HFFc6 (cell line): ENCODE measurements at regions not wholly inside any gene's neighbourhood (a gene's known extent, or its start where the extent isn't known, plus 50 kb on each side); places are given as distances from the start of the nearest gene placed in this dataset.

Experiments used
- DNase-seq: peaks from one replicate; pipeline ENCODE4 v3.0.0-alpha.2; 2018
- H3K27ac Mint-ChIP-seq: 2 replicates; pipeline ENCODE4 v1.8.0; 2020; ENCODE audit warnings: mild to moderate bottlenecking, mixed read lengths
- H3K27me3 Mint-ChIP-seq: 2 replicates; pipeline ENCODE4 v1.8.0; 2021; ENCODE audit warnings: mild to moderate bottlenecking, moderate library complexity, mixed read lengths; ENCODE audit not compliant: insufficient read depth
- H3K36me3 Mint-ChIP-seq: 2 replicates; pipeline ENCODE4 v1.8.0; 2021; ENCODE audit warnings: low read depth, mixed read lengths
- H3K4me1 Mint-ChIP-seq: 2 replicates; pipeline ENCODE4 v1.8.0; 2020; ENCODE audit warnings: low read depth, mixed read lengths
- H3K4me3 Mint-ChIP-seq: 2 replicates; pipeline ENCODE4 v1.8.0; 2020; ENCODE audit warnings: mild to moderate bottlenecking, moderate library complexity, mixed read lengths
- H3K9me3 Mint-ChIP-seq: 2 replicates; pipeline ENCODE4 v1.8.0; 2020; ENCODE audit warnings: mild to moderate bottlenecking, mixed read lengths
- CTCF ChIP-seq: fragments of 200-600 bp; sonication (generic); IDR thresholded peaks from 2 replicates; pipeline ENCODE4 v1.5.0; 2021; ENCODE audit warnings: antibody characterized with exemption, mild to moderate bottlenecking

GRCh38 chr13:107139006-107139405, 571.1 kb upstream of the ARGLU1 start:
- no peak overlapping the region for H3K27ac Mint-ChIP-seq
- DNase-seq: no peak
- no peaks in the 10 kb centered on the region for H3K4me1 Mint-ChIP-seq
- TF ChIP-seq CTCF: no peak
- no peak overlapping the region for H3K4me3 Mint-ChIP-seq
- H3K36me3 Mint-ChIP-seq: no peaks in the 10 kb centered on the region
- no peaks in the 10 kb centered on the region for H3K27me3 Mint-ChIP-seq
- H3K9me3 Mint-ChIP-seq: no peaks in the 10 kb centered on the region; the same call in 1 of the 2 replicates

- H3K9me3 Mint-ChIP-seq: no peaks in the 10 kb centered on the region; the same call in 1 of the 2 replicates
- no peaks in the 10 kb centered on the region for H3K4me1 Mint-ChIP-seq
- H3K27me3 Mint-ChIP-seq: no peaks in the 10 kb centered on the region
- no peak overlapping the region for H3K27ac Mint-ChIP-seq
- no peak overlapping the region for H3K4me3 Mint-ChIP-seq
- no peak for TF ChIP-seq CTCF
- no peaks in the 10 kb centered on the region for H3K36me3 Mint-ChIP-seq
- DNase-seq: no peak
These were observed 570.5 kb upstream of the ARGLU1 start for GRCh38 chr13:107138486-107138885.

GRCh38 chr13:107133950-107134349, 566.0 kb upstream of the ARGLU1 start:
- Mint-ChIP-seq H3K27ac (no peak overlapping the region), H3K27me3 (peaks cover 2% of the 10 kb centered on the region), H3K4me3 (no peak overlapping the region), H3K36me3 (no peaks in the 10 kb centered on the region), H3K9me3 (no peaks in the 10 kb centered on the region; the same call in 1 of the 2 replicates), H3K4me1 (no peaks in the 10 kb centered on the region)
- TF ChIP-seq CTCF: no peak
- DNase-seq: no peak

- no peak for TF ChIP-seq CTCF
- no peak overlapping the region for H3K27ac Mint-ChIP-seq
- no peak for DNase-seq
- H3K9me3 Mint-ChIP-seq: peaks cover 9% of the 10 kb centered on the region; the same call in 1 of the 2 replicates
- no peaks in the 10 kb centered on the region for H3K36me3 Mint-ChIP-seq
- H3K27me3 Mint-ChIP-seq: peaks cover 8% of the 10 kb centered on the region
- H3K4me3 Mint-ChIP-seq: no peak overlapping the region
- no peaks in the 10 kb centered on the region for H3K4me1 Mint-ChIP-seq
These were observed 562.6 kb upstream of the ARGLU1 start for GRCh38 chr13:107130566-107130965.

GRCh38 chr13:107124730-107125129, 556.8 kb upstream of the ARGLU1 start:
- no peak for DNase-seq
- TF ChIP-seq CTCF: no peak
- H3K27me3 Mint-ChIP-seq: peaks cover 8% of the 10 kb centered on the region
- no peak overlapping the region for H3K27ac Mint-ChIP-seq
- H3K4me3 Mint-ChIP-seq: no peak overlapping the region
- no peaks in the 10 kb centered on the region for H3K4me1 Mint-ChIP-seq
- H3K36me3 Mint-ChIP-seq: no peaks in the 10 kb centered on the region
- H3K9me3 Mint-ChIP-seq: peaks cover 9% of the 10 kb centered on the region; the same call in 1 of the 2 replicates
